GM18520 (cell line): ENCODE measurements at regions not wholly inside any gene's neighbourhood (a gene's known extent, or its start where the extent isn't known, plus 50 kb on each side); places are given as distances from the start of the nearest gene placed in this dataset.

Experiments
- ATAC-seq: cut with Tn5 transposase; IDR thresholded peaks from one replicate; pipeline ENCODE4 v1.9.1; 2021; ENCODE audit not compliant: unreplicated experiment

DNA sequence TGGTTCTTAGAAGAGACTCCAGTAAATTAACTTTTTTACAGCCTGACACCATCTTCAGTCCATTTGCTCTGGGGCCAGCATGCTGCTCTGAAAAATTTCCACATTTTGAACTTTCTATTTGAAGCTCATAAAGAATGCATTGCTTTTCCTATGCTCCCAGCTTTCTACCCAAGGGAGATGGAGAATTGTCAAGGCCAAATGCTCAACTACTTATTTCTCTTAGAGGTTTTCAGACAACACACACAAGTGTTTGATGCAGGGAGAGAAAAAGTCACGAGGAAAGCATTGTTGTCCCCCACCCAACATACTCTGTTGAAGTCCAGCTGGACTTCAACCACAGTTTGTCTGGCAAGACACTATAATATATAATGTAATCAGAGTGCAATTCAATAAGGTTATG is 100.3 kb upstream of the CADPS start:
- ATAC-seq, result no peak

DNA sequence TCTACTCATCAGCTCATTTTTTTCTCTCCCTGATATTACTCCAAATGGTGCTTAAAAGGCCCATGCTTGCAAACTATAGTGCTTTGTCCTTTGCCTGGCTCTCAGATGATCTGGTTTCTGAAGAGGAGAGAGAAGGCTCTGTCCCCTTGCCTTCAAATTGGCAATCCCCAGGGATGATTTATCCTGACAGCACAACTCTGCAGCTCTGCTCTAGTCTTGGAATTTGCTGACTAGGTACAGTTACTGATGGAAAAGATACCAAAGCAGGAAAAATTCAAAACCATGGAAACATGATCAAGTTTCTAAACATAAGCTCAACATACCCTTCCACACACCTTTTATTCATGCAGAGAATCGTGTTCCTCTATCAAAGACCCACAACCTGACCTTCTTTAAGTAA is 106.7 kb upstream of the CADPS start:
- ATAC-seq, result no peak

DNA sequence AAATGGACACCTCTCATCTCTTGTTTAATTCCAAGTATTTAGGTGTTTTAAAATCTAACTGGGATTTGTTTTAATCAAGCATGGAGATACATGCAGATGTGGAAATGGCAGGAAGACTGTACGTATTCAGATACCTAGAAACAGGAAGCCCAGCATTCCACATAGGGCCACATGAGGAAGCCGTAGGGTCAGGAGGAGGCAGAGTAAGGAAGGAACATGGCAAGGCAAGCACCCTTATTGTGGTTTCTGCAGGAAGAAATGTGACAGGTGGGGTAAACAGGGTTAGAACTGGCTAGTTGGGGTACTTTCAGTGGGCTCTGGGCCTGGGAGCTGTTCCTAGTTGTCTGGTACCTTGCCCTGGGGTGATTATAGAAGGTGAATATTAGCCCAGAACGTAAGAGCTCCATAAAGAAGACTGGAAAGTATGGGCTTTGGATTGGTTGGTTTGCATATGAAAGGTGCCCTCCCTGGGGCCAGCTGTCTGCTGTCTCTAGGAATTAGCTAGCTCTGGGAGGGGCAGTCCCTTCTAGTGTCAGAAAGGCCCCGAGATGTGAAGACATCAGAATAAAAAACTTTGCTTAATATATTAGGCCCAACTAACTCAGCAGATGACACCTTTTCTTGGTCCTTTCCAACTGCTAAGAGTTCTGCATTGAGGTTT is 107.7 kb upstream of the CADPS start:
- ATAC-seq, result no peak

DNA sequence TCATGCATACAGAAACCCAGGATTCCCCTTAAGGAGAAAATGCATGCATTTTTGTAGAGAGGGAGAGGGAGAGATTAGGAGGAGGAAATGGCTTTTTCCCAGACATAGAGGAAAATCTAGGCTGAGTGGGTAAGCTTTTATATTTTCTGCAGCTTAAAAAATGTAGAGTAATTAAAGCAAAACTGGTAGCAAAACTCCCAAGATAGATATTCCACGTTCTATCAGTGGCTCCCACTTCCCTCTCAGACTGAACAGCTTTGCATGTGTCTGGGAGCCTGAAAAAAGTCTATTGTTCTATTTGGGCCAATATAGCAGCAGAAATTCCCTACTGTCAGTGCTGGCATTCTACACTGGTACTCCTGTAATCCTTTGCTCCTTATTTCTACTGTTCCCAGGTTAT is 110.8 kb upstream of the CADPS start:
- no peak for ATAC-seq

DNA sequence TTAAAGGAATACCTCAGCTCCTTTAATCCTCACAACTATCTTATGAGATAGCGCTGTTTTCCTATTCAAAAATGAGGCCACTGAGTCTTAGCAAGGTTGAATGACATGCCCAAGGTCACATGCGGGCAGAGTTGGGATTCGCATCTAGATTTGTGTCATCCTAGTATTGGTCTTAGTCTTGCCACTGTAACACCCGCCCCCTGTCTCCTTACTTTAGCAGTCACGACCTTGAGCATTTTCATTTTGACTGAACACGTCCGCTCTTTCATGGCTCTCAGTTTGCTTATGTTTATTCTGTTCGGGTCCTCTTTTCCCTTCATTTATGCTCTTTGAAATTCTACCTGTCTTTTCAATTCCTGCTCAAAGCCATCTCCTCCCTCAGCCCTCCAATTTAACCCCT is 112.5 kb upstream of the CADPS start:
- ATAC-seq, result no peak

GRCh38 chr3:62990704-62991413 is 115.6 kb upstream of the CADPS start:
- no peak for ATAC-seq

- ATAC-seq, result no peak
Observed at GRCh38 chr3:62992520-62992919, 117.3 kb upstream of the CADPS start.

GRCh38 chr3:62995119-62995518 is 119.9 kb upstream of the CADPS start:
- ATAC-seq, result no peak

GRCh38 chr3:62995530-62995929 is 120.3 kb upstream of the CADPS start:
- ATAC-seq, result no peak

DNA sequence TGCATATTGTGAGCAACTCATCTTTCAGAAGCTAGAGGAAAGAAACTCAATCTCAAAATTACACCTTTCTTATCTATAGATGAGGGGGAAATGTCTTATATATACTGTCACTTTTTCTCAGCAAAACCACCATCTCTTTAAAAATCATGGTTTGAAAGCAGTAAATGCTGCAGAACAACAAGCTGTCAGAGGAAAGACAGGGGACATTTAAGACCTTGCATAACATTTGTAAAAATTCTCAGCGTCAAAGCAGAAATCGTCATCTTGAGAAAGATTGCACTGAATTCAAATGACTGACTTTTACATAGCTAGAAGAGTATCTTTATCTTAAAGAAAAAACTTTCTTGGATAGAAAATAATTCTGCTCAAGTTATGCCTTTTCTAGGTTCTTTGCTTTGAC is 122.2 kb upstream of the CADPS start:
- no peak for ATAC-seq

GRCh38 chr3:62999158-62999557 is 123.9 kb upstream of the CADPS start:
- no peak for ATAC-seq

GRCh38 chr3:62999791-63000190 is 124.6 kb upstream of the CADPS start:
- ATAC-seq, result no peak

- no peak for ATAC-seq
Observed at GRCh38 chr3:63004448-63004847, 129.2 kb upstream of the CADPS start.

GRCh38 chr3:63015614-63016309 is 140.5 kb upstream of the CADPS start:
- no peak for ATAC-seq

DNA sequence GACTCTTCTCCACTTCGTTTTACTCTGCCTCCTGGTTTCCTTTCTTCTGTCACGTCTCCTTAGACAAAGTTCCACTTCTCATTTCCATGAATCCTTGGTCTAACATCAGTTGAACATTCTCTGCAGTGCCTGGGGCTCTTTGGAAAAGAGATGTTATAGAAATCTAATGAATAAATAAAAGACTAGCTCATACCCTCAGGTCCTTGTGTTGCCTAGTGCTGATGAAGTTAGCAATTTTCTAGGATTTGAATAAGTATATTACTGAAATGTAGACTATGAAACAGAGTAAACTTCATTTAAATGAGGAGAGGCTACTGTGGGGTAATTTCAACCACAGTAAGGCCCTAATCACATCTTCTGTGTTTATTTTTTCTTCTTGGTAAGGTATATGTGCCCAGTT is 146.9 kb upstream of the CADPS start:
- no peak for ATAC-seq

DNA sequence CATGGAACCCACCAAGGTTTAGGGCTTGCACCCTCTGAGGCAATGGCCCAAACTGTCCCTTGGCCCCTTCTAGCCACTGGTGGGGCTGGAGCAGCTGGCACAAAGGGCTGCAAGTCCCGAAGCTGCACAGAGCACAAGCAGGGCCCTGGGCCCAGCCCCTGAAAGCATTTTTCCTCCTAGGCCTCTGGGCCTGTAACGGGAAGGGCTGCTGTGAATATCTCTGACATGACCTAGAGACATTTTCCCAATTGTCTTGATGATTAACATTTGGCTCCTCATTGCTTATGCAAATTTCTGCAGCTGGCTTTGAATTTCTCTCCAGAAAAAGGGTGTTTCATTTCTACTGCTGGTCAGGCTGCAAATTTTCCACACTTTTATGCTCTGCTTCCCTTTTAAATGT is 151.5 kb upstream of the CADPS start:
- no peak for ATAC-seq

- ATAC-seq, result no peak
Observed at GRCh38 chr3:63029326-63029725, 154.1 kb upstream of the CADPS start.

- ATAC-seq, result no peak
Observed at GRCh38 chr3:63029921-63030320, 154.7 kb upstream of the CADPS start.

DNA sequence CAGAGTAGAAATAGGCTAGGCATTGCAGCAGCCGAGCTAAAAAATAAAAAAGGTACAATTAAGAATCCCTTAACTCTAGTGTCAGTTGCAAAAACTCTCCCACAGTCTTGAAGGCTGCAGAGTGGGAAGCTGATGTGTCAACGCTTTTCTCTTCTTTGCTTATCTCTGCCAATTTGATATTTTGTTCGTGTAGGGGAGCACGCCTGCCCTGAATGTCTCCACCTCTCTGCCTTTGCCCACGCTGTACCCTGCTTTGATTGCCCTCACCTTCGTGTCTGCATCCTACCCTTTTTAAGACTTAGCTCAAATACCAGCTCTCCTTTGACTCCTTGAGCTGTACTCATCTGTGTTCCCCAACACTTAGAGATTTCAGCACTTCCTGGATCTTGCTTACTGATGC is 155.4 kb upstream of the CADPS start:
- ATAC-seq, result no peak

- ATAC-seq, result no peak
Observed at GRCh38 chr3:63032881-63033280, 157.7 kb upstream of the CADPS start.

GRCh38 chr3:63034101-63034500 is 158.9 kb upstream of the CADPS start:
- no peak for ATAC-seq

- no peak for ATAC-seq
Observed at GRCh38 chr3:63037116-63037515, 161.9 kb upstream of the CADPS start.
